PC-3 (cell line): ENCODE measurements at regions not wholly inside any gene's neighbourhood (a gene's known extent, or its start where the extent isn't known, plus 50 kb on each side); places are given as distances from the start of the nearest gene placed in this dataset.

Source experiments
- ATAC-seq: fragments of 200-7000 bp; cut with Tn5 transposase; 2 replicates; pipeline ENCODE4 v1.9.1; 2020; ENCODE audit warnings: mild to moderate bottlenecking, moderate library complexity
- BruUV-seq: library from RNA; stranded (reverse); fragments of 400-500 nt; replicated peaks from 2 replicates; lab custom pipeline; 2021; lab: Mats Ljungman, UMichigan
- CTCF ChIA-PET: fragments of 300-600 bp; sonication (Branson Sonifier 250); formaldehyde crosslinking; loops from one replicate; lab custom pipeline; 2022; ENCODE audit warnings: antibody characterized with exemption; lab: Charles Lee
- POLR2A ChIA-PET: fragments of 300-600 bp; sonication (Branson Sonifier 250); formaldehyde crosslinking; loops from one replicate; lab custom pipeline; 2022; ENCODE audit warnings: antibody characterized with exemption; ENCODE audit not compliant: unreplicated experiment; lab: Charles Lee
- DNase-seq: peaks from one replicate; pipeline ENCODE4 v3.0.0-alpha.2; 2015
- H2AFZ ChIP-seq: fragments of 300-600 bp; sonication (generic); 2 replicates; pipeline ENCODE4 v1.6.0; 2016; ENCODE audit warnings: antibody characterized with exemption, low read length
- H3F3A ChIP-seq: fragments of 300-600 bp; sonication (generic); one replicate; pipeline ENCODE4 v1.6.0; 2017; ENCODE audit warnings: antibody characterized with exemption, low read length, control low read depth, mild to moderate bottlenecking; ENCODE audit not compliant: unreplicated experiment
- H3K27ac ChIP-seq: fragments of 300-600 bp; sonication (generic); 2 replicates; pipeline ENCODE4 v1.5.1; 2016; ENCODE audit warnings: mild to moderate bottlenecking, low read length
- H3K27me3 ChIP-seq: fragments of 300-600 bp; sonication (generic); 2 replicates; pipeline ENCODE4 v1.6.1; 2016; ENCODE audit warnings: low read length, mixed read lengths
- H3K36me3 ChIP-seq: fragments of 300-600 bp; sonication (generic); 2 replicates; pipeline ENCODE4 v1.6.1; 2016; ENCODE audit warnings: low read depth, mixed run types, low read length, mixed read lengths
- H3K4me1 ChIP-seq: fragments of 300-600 bp; sonication (generic); 2 replicates; pipeline ENCODE4 v1.5.1; 2016; ENCODE audit warnings: low read length; ENCODE audit not compliant: insufficient read depth
- H3K4me2 ChIP-seq: fragments of 300-600 bp; sonication (generic); 2 replicates; pipeline ENCODE4 v1.6.0; 2016; ENCODE audit warnings: low read length
- H3K4me3 ChIP-seq: fragments of 300-600 bp; sonication (generic); 2 replicates; pipeline ENCODE4 v1.5.1; 2016; ENCODE audit warnings: mild to moderate bottlenecking, low read length, mixed read lengths
- H3K79me2 ChIP-seq: fragments of 300-600 bp; sonication (generic); 2 replicates; pipeline ENCODE4 v1.6.1; 2017; ENCODE audit warnings: low read length, mixed read lengths
- H3K9ac ChIP-seq: fragments of 300-600 bp; sonication (generic); 2 replicates; pipeline ENCODE4 v1.6.0; 2016; ENCODE audit warnings: mild to moderate bottlenecking, low read length
- H3K9me2 ChIP-seq: fragments of 300-600 bp; sonication (generic); replicated peaks from 2 replicates; pipeline ENCODE4 v1.6.1; 2016; ENCODE audit warnings: mixed run types, low read length, mixed read lengths
- H3K9me3 ChIP-seq: fragments of 300-600 bp; sonication (generic); 2 replicates; pipeline ENCODE4 v1.6.1; 2016; ENCODE audit warnings: low read length, mixed read lengths
- H4K20me1 ChIP-seq: fragments of 300-600 bp; sonication (generic); 2 replicates; pipeline ENCODE4 v1.6.1; 2016; ENCODE audit warnings: low read length, mixed read lengths
- CTCF ChIP-seq: fragments of 300-600 bp; sonication (generic); conservative IDR thresholded peaks from 2 replicates; pipeline ENCODE4 v1.5.1; 2017; ENCODE audit warnings: antibody characterized with exemption, low read depth, mild to moderate bottlenecking, low read length
- EZH2 ChIP-seq: fragments of 300-600 bp; sonication (generic); IDR thresholded peaks from one replicate; pipeline ENCODE4 v1.6.1; 2017; ENCODE audit warnings: antibody characterized with exemption, mild to moderate bottlenecking, low read length; ENCODE audit not compliant: unreplicated experiment
- EZH2phosphoT487 ChIP-seq: fragments of 300-600 bp; sonication (generic); IDR thresholded peaks from 2 replicates; pipeline ENCODE4 v1.6.1; 2018; ENCODE audit warnings: mild to moderate bottlenecking, antibody characterized with exemption, low read length, borderline replicate concordance
- intact Hi-C: fragments of 100-400 bp; cut with micrococcal nuclease; formaldehyde crosslinking; loops from 2 replicates; pipeline ENCODE4 v1.9.0; 2023

GRCh38 chr10:36534471-36535002, 590.9 kb upstream of the ANKRD30A start:
- Histone ChIP-seq H3K27me3 (no peaks in the 10 kb centered on the region), H3K4me1 (peaks cover 63% of the 10 kb centered on the region), H3K9me3 (peaks cover 10% of the 10 kb centered on the region; the same call in 1 of the 2 replicates), H2AFZ (peak overlapping the region; percentile 10), H3K9ac (peak overlapping the region; percentile 76), H3K36me3 (peaks cover 19% of the 10 kb centered on the region), H3K9me2 (no peaks in the 10 kb centered on the region), H3F3A (peaks cover 10% of the 10 kb centered on the region), H3K27ac (peak overlapping the region; percentile 83), H4K20me1 (no peaks in the 10 kb centered on the region), H3K4me3 (no peak overlapping the region), H3K4me2 (peak overlapping the region; percentile 14), H3K79me2 (no peaks in the 10 kb centered on the region)
- no TSS peak for BruUV-seq
- ChIA-PET CTCF (interaction anchor here (0.5 to 2.0 kb wide), 12 partner anchors 40 to 921 kb away, joined by 3 to 26 read pairs (median 4); no protein-coding TSS in a partner anchor), POLR2A (interaction anchor here (0.6 to 1.4 kb wide), 8 partner anchors 38 to 1326 kb away, joined by 3 to 7 read pairs (median 4); no protein-coding TSS in a partner anchor)
- intact Hi-C loops, result loop anchor here (1.0 to 5.0 kb wide), 14 partner anchors 18 to 892 kb away; partner anchors contain the start of gene FZD8
- TF ChIP-seq EZH2 (no peak), EZH2phosphoT487 (no peak), CTCF (no peak)
- ATAC-seq, result peak; percentile 82
- DNase-seq, result peak; percentile 100

GRCh38 chr10:36533861-36534260, 591.5 kb upstream of the ANKRD30A start:
- peak overlapping the region; percentile 0; the same call in 1 of the 2 replicates for H3K4me2 ChIP-seq
- peak overlapping the region; percentile 83 for H3K27ac ChIP-seq
- no peaks in the 10 kb centered on the region for H3K9me2 ChIP-seq
- peaks cover 23% of the 10 kb centered on the region for H3K36me3 ChIP-seq
- ChIA-PET CTCF (interaction anchor here (0.5 to 2.0 kb wide), 5 partner anchors 40 to 920 kb away, joined by 3 to 26 read pairs (median 4); no protein-coding TSS in a partner anchor), POLR2A (interaction anchor here (0.6 to 1.4 kb wide), 3 partner anchors 41 to 245 kb away, joined by 4 to 7 read pairs (median 4); no protein-coding TSS in a partner anchor)
- H3K79me2 ChIP-seq, result no peaks in the 10 kb centered on the region
- peak overlapping the region; percentile 73 for H3K9ac ChIP-seq
- H2AFZ ChIP-seq, result 0 out of 2 replicates have a peak overlapping the region, but pooled peaks have one; percentile 10
- peaks cover 6% of the 10 kb centered on the region for H3F3A ChIP-seq
- intact Hi-C loops, result loop anchor here (1.0 to 5.0 kb wide), 13 partner anchors 18 to 892 kb away; partner anchors contain the start of gene FZD8
- no peaks in the 10 kb centered on the region for H4K20me1 ChIP-seq
- H3K9me3 ChIP-seq, result peaks cover 16% of the 10 kb centered on the region; the same call in 1 of the 2 replicates
- TSS peak; percentile 55 for BruUV-seq
- no peak for ATAC-seq
- no peak overlapping the region for H3K4me3 ChIP-seq
- DNase-seq, result no peak
- TF ChIP-seq CTCF (no peak), EZH2 (no peak), EZH2phosphoT487 (no peak)
- peaks cover 58% of the 10 kb centered on the region for H3K4me1 ChIP-seq
- H3K27me3 ChIP-seq, result no peaks in the 10 kb centered on the region
